SK-N-SH (cell line): ENCODE measurements at regions not wholly inside any gene's neighbourhood (a gene's known extent, or its start where the extent isn't known, plus 50 kb on each side); places are given as distances from the start of the nearest gene placed in this dataset.

Source experiments
- CTCF ChIA-PET: fragments of 300-600, 350-600 bp; formaldehyde crosslinking; extraction: SDS; loops from one replicate; lab custom pipeline; 2021; lab: Yijun Ruan, JAX
- POLR2A ChIA-PET: fragments of 350-600 bp; sonication (Branson Sonifier 250); formaldehyde crosslinking; extraction: SDS; loops from one replicate; lab custom pipeline; 2020; ENCODE audit warnings: antibody characterized with exemption, inconsistent platforms; lab: Yijun Ruan, JAX
- DNase-seq: peaks from one replicate; pipeline ENCODE4 v3.0.0; 2012
- H2AFZ ChIP-seq: fragments of 200-600 bp; sonication (generic); 2 replicates; pipeline ENCODE4 v1.8.1; 2016; ENCODE audit warnings: antibody characterized with exemption, mild to moderate bottlenecking, low read depth
- H3F3A ChIP-seq: fragments of 200-600 bp; sonication (generic); replicated peaks from 2 replicates; pipeline ENCODE3; 2016; ENCODE audit warnings: antibody characterized with exemption, mild to moderate bottlenecking; ENCODE audit not compliant: insufficient read depth
- H3K27ac ChIP-seq, 2 experiments: fragments of 200-500 bp in 1 of 2; fragments of 200-600 bp in 1 of 2; sonication (Bioruptor generic) in 1 of 2; sonication (generic), shearing (Covaris generic) in 1 of 2; 2 replicates each; pipeline versions ENCODE4 v1.5.1 to v1.6.1; 2014 to 2016; ENCODE audit warnings: low read depth in 2 of 2, inconsistent platforms in 1 of 2, low read length in 1 of 2, mild to moderate bottlenecking in 1 of 2, mixed read lengths in 1 of 2
- H3K27me3 ChIP-seq: fragments of 200-600 bp; sonication (generic), shearing (Covaris generic); 2 replicates; pipeline ENCODE4 v1.6.1; 2016; ENCODE audit warnings: mixed run types; ENCODE audit not compliant: insufficient read depth
- H3K36me3 ChIP-seq, 2 experiments: fragments of 200-500 bp in 1 of 2; fragments of 200-600 bp in 1 of 2; sonication (Bioruptor generic) in 1 of 2; sonication (generic) in 1 of 2; replicated peaks in 1 of 2; 2 replicates each; pipeline versions ENCODE3 to v1.5.1; 2014 to 2016; ENCODE audit warnings: low read length in 1 of 2, mild to moderate bottlenecking in 1 of 2; ENCODE audit not compliant: insufficient read depth in 2 of 2, control insufficient read depth in 1 of 2
- H3K4me1 ChIP-seq, 2 experiments: fragments of 200-500 bp in 1 of 2; fragments of 200-600 bp in 1 of 2; sonication (Bioruptor generic) in 1 of 2; sonication (generic), shearing (Covaris generic) in 1 of 2; 2 replicates each; pipeline versions ENCODE4 v1.5.1 to v1.6.1; 2014 to 2016; ENCODE audit warnings: low read depth in 1 of 2, low read length in 1 of 2, mixed run types in 1 of 2; ENCODE audit not compliant: insufficient read depth in 2 of 2, control insufficient read depth in 1 of 2
- H3K4me2 ChIP-seq: fragments of 200-600 bp; sonication (generic), shearing (Covaris generic); 2 replicates; pipeline ENCODE4 v1.6.1; 2017; ENCODE audit warnings: mixed run types
- H3K4me3 ChIP-seq, 2 experiments: fragments of 200-500 bp in 1 of 2; fragments of 200-600 bp in 1 of 2; sonication (Bioruptor generic) in 1 of 2; sonication (generic), shearing (Covaris generic) in 1 of 2; 2 replicates each; pipeline versions ENCODE4 v1.5.1 to v1.8.1; 2014 to 2016; ENCODE audit warnings: low read depth in 2 of 2, inconsistent platforms in 1 of 2, low read length in 1 of 2, mild to moderate bottlenecking in 1 of 2, mixed read lengths in 1 of 2, moderate library complexity in 1 of 2
- H3K79me2 ChIP-seq: fragments of 200-600 bp; sonication (generic); 2 replicates; pipeline ENCODE4 v1.8.1; 2017; ENCODE audit warnings: mild to moderate bottlenecking; ENCODE audit not compliant: insufficient read depth
- H3K9ac ChIP-seq: fragments of 200-600 bp; sonication (generic); 2 replicates; pipeline ENCODE4 v1.6.1; 2017; ENCODE audit warnings: mixed run types
- H3K9me2 ChIP-seq: fragments of 200-600 bp; sonication (generic); 2 replicates; pipeline ENCODE4 v1.6.1; 2017; ENCODE audit warnings: mixed run types
- H3K9me3 ChIP-seq: fragments of 200-600 bp; sonication (generic); 2 replicates; pipeline ENCODE4 v1.6.1; 2017; ENCODE audit warnings: mixed run types, mild to moderate bottlenecking, moderate library complexity
- H4K20me1 ChIP-seq: fragments of 200-600 bp; sonication (generic); 2 replicates; pipeline ENCODE4 v1.6.1; 2017; ENCODE audit warnings: mild to moderate bottlenecking, mixed run types; ENCODE audit not compliant: insufficient read depth
- ELF1 ChIP-seq: IDR thresholded peaks from 2 replicates; pipeline ENCODE4 v1.4.0; 2012
- FOSL2 ChIP-seq: IDR thresholded peaks from 2 replicates; pipeline ENCODE4 v1.4.0; 2012; ENCODE audit warnings: low read depth, mild to moderate bottlenecking, moderate library complexity, borderline replicate concordance
- JUND ChIP-seq: IDR thresholded peaks from 2 replicates; pipeline ENCODE4 v1.4.0; 2012
- MEF2A ChIP-seq: IDR thresholded peaks from 2 replicates; pipeline ENCODE4 v1.4.0; 2012; ENCODE audit warnings: low read depth, borderline replicate concordance
- MXI1 ChIP-seq: IDR thresholded peaks from 2 replicates; pipeline ENCODE4 v1.6.1; 2012; ENCODE audit warnings: mild to moderate bottlenecking, low read depth, low read length, improper control_type of control experiment
- PBX3 ChIP-seq: IDR thresholded peaks from 2 replicates; pipeline ENCODE4; 2012
- RAD21 ChIP-seq: IDR thresholded peaks from 2 replicates; pipeline ENCODE4 v1.6.1; 2012; ENCODE audit warnings: mild to moderate bottlenecking, low read length
- RXRA ChIP-seq: IDR thresholded peaks from 2 replicates; pipeline ENCODE4 v1.4.0; 2012; ENCODE audit warnings: low read depth, mild to moderate bottlenecking, borderline replicate concordance
- SMC3 ChIP-seq: IDR thresholded peaks from 2 replicates; pipeline ENCODE4 v1.6.1; 2012; ENCODE audit warnings: low read depth, low read length, improper control_type of control experiment
- TAF1 ChIP-seq: IDR thresholded peaks from 2 replicates; pipeline ENCODE4 v1.6.1; 2012; ENCODE audit warnings: low read depth, mild to moderate bottlenecking, low read length, moderate library complexity, borderline replicate concordance
- TCF12 ChIP-seq: IDR thresholded peaks from 2 replicates; pipeline ENCODE4 v1.4.0; 2012
- USF1 ChIP-seq: IDR thresholded peaks from 2 replicates; pipeline ENCODE4 v1.4.0; 2012; ENCODE audit warnings: low read depth, borderline replicate concordance
- YY1 ChIP-seq: IDR thresholded peaks from 2 replicates; pipeline ENCODE4 v1.4.0; 2012; ENCODE audit warnings: low read depth, mild to moderate bottlenecking
- WGBS: methylation state at CpG from one replicate; pipeline ENCODE4 v1.1.6; 2017; ENCODE audit warnings: low lambda C conversion rate; 5-methylcytosine and 5-hydroxymethylcytosine counted together
- TF ChIP-seq, protein P1 (sequence below): fragments of 150-350 bp; IDR thresholded peaks from 2 replicates; pipeline ENCODE4 v1.6.1; 2016; ENCODE audit warnings: mild to moderate bottlenecking, low read depth, low read length
- TF ChIP-seq, protein P2 (sequence below): IDR thresholded peaks from 2 replicates; pipeline ENCODE4 v1.4.0; 2012; ENCODE audit warnings: low read depth

DNA sequence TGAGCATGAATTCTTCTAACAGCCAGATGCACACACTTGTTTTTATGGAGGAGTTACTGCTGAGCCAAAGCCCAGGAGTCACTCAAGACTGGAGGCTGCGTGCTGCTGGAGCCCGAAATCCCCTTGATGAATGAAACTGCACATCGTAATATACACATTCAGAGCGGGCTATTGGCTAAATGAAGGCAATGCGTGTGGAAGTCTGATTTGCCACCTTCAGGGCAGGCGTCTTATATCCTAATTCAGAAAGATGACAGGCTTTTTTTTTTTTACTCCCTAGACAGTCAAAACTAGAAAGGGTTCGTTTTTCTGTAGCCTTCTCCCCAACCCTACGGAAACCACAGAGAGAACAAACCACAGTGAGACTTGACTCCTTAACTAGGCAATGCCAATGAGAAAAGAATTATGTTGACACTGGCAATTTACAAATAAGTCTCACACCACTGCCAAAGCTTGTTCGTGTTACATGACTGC is 227.2 kb upstream of the KLF14 start (continued):
- TF ChIP-seq, protein P1, sequence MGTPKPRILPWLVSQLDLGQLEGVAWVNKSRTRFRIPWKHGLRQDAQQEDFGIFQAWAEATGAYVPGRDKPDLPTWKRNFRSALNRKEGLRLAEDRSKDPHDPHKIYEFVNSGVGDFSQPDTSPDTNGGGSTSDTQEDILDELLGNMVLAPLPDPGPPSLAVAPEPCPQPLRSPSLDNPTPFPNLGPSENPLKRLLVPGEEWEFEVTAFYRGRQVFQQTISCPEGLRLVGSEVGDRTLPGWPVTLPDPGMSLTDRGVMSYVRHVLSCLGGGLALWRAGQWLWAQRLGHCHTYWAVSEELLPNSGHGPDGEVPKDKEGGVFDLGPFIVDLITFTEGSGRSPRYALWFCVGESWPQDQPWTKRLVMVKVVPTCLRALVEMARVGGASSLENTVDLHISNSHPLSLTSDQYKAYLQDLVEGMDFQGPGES: no peak
- TF ChIP-seq, protein P2, sequence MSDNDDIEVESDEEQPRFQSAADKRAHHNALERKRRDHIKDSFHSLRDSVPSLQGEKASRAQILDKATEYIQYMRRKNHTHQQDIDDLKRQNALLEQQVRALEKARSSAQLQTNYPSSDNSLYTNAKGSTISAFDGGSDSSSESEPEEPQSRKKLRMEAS: peak; percentile 67; the same call in 1 of the 2 replicates
- no peak for TF ChIP-seq RXRA
- 0 out of 2 replicates have a peak, but pooled peaks have one; percentile 15 for TF ChIP-seq PBX3
- TF ChIP-seq MXI1: no peak
- TF ChIP-seq JUND: no peak; the same call in 1 of the 2 replicates
- no peak; the same call in 1 of the 2 replicates for TF ChIP-seq YY1
- no peak for TF ChIP-seq RAD21
- TF ChIP-seq MEF2A: no peak
- TF ChIP-seq FOSL2: no peak
- peak; percentile 64 for TF ChIP-seq TAF1
- TF ChIP-seq TCF12: no peak; the same call in 1 of the 2 replicates

GRCh38 chr7:130962109-130962508 is 228.1 kb upstream of the KLF14 start:
- DNase-seq: no peak

More at GRCh38 chr7:130962109-130962508, 228.1 kb upstream of the KLF14 start:
- Histone ChIP-seq H3K27ac (peak overlapping the region; percentile 92 to 100; a peak in 3 of 4 replicates), H2AFZ (peak overlapping the region; percentile 1; the same call in 1 of the 2 replicates), H3K36me3 (peaks cover 0 to 38% of the 10 kb centered on the region in 2 experiments), H4K20me1 (no peaks in the 10 kb centered on the region), H3F3A (peaks cover 56% of the 10 kb centered on the region), H3K4me1 (peaks cover 2 to 45% of the 10 kb centered on the region in 2 experiments), H3K4me3 (no peak overlapping the region; a peak in 1 of 4 replicates), H3K9ac (peak overlapping the region; percentile 92), H3K9me2 (no peaks in the 10 kb centered on the region), H3K27me3 (no peaks in the 10 kb centered on the region), H3K9me3 (no peaks in the 10 kb centered on the region), H3K4me2 (peak overlapping the region; percentile 59), H3K79me2 (peaks cover 52% of the 10 kb centered on the region)
- TF ChIP-seq FOSL2 (no peak), USF1 (peak; percentile 53; the same call in 1 of the 2 replicates), SMC3 (no peak), ELF1 (no peak)
- WGBS: 93% methylated on average over 2 of the region's 2 CpGs
- CTCF ChIA-PET: interaction anchor here (0.9 to 4.7 kb wide), 4 partner anchors 10 to 65 kb away, joined by 4 to 21 read pairs (median 8); no protein-coding TSS in a partner anchor
- POLR2A ChIA-PET: no interaction called here
